ENCODE measurements at regions not wholly inside any gene's neighbourhood (a gene's known extent, or its start where the extent isn't known, plus 50 kb on each side); places are given as distances from the start of the nearest gene placed in this dataset.

GRCh38 chr1:95548211-95548610 is 314.2 kb downstream of the RWDD3 start:
- TF ChIP-seq CTCF (conservative IDR thresholded peaks at IDR 0.05; ENCODE audit: low read depth, low read length) (no peak), EZH2phosphoT487 (IDR thresholded peaks at IDR 0.05; ENCODE audit: borderline replicate concordance, low read length) (no peak), EZH2 (IDR thresholded peaks at IDR 0.05; ENCODE audit: low read length, unreplicated experiment) (no peak)
